Neural cell (in vitro differentiated cells): ENCODE measurements at regions not wholly inside any gene's neighbourhood (a gene's known extent, or its start where the extent isn't known, plus 50 kb on each side); places are given as distances from the start of the nearest gene placed in this dataset.

Source experiments
- CTCF ChIP-seq: fragments of 450-650 bp; IDR thresholded peaks from 2 replicates; pipeline ENCODE4 v1.5.1; 2014; ENCODE audit warnings: antibody characterized with exemption, mild to moderate bottlenecking, moderate library complexity; ENCODE audit not compliant: poor library complexity, severe bottlenecking
- EP300 ChIP-seq: fragments of 450-650 bp; conservative IDR thresholded peaks from 2 replicates; pipeline ENCODE4 v1.6.1; 2014; ENCODE audit warnings: antibody characterized with exemption, mild to moderate bottlenecking, moderate library complexity; ENCODE audit not compliant: poor library complexity, severe bottlenecking
- EZH2 ChIP-seq: fragments of 200-600, 300-800 bp; shearing (Covaris generic), sonication (generic); IDR thresholded peaks from 2 replicates; pipeline ENCODE4 v1.6.1; 2014; ENCODE audit warnings: antibody characterized with exemption, low read length, borderline replicate concordance, mild to moderate bottlenecking; ENCODE audit not compliant: insufficient read depth, poor library complexity, severe bottlenecking
- MXI1 ChIP-seq: fragments of 450-650 bp; conservative IDR thresholded peaks from 2 replicates; pipeline ENCODE4 v1.6.1; 2014; ENCODE audit warnings: antibody characterized with exemption, mild to moderate bottlenecking; ENCODE audit not compliant: poor library complexity, severe bottlenecking
- POLR2AphosphoS5 ChIP-seq: IDR thresholded peaks from 2 replicates; pipeline ENCODE4 v1.6.1; 2012

GRCh38 chr9:30116673-30117217 lies 2267.7 kb upstream of the ACO1 start:
- TF ChIP-seq MXI1 (no peak), CTCF (no peak), POLR2AphosphoS5 (no peak), EP300 (no peak), EZH2 (no peak)
